GM23338 (cell line): ENCODE measurements at regions not wholly inside any gene's neighbourhood (a gene's known extent, or its start where the extent isn't known, plus 50 kb on each side); places are given as distances from the start of the nearest gene placed in this dataset.
"Not testable (repeated sequence)": the region's sequence is repeated elsewhere in the genome, so short reads cannot be mapped to it uniquely, and the experiment has no call there.

Experiments
- CREB1 ChIP-seq: fragments of 250-450 bp; sonication (Bioruptor Pico); IDR thresholded peaks from 2 replicates; pipeline ENCODE4 v1.5.0; 2020; ENCODE audit warnings: low read depth, mild to moderate bottlenecking, moderate library complexity
- CTCF ChIP-seq, 2 experiments: fragments of 200-600 bp in 1 of 2; sonication (generic) in 1 of 2; conservative IDR thresholded peaks; 2 replicates each; pipeline versions ENCODE4 v1.5.1 to v1.6.1; 2016 to 2017; ENCODE audit warnings: antibody characterized with exemption in 2 of 2, low read depth in 2 of 2, mild to moderate bottlenecking in 2 of 2, moderate library complexity in 1 of 2
- EZH2 ChIP-seq: fragments of 200-600 bp; sonication (generic); IDR thresholded peaks from one replicate; pipeline ENCODE4 v1.8.0; 2017; ENCODE audit warnings: antibody characterized with exemption, mild to moderate bottlenecking, low read depth; ENCODE audit not compliant: unreplicated experiment
- EZH2phosphoT487 ChIP-seq: fragments of 200-600 bp; sonication (generic); IDR thresholded peaks from one replicate; pipeline ENCODE4 v1.8.1; 2018; ENCODE audit warnings: antibody characterized with exemption; ENCODE audit not compliant: unreplicated experiment
- JUNB ChIP-seq: IDR thresholded peaks from one replicate; pipeline ENCODE4 v1.6.1; 2016; ENCODE audit warnings: antibody characterized with exemption; ENCODE audit not compliant: unreplicated experiment
- NANOG ChIP-seq: IDR thresholded peaks from 2 replicates; pipeline ENCODE4 v1.6.1; 2016; ENCODE audit warnings: antibody characterized with exemption, borderline replicate concordance
- POLR2AphosphoS5 ChIP-seq: IDR thresholded peaks from 2 replicates; pipeline ENCODE4 v1.6.1; 2016; ENCODE audit warnings: antibody characterized with exemption, low read depth
- STAT1 ChIP-seq: IDR thresholded peaks from one replicate; pipeline ENCODE4 v1.6.1; 2016; ENCODE audit warnings: antibody characterized with exemption; ENCODE audit not compliant: unreplicated experiment
- ZNF114 ChIP-seq: fragments of 250-450 bp; sonication (Bioruptor Pico); IDR thresholded peaks from 2 replicates; pipeline ENCODE4 v1.5.0; 2020; ENCODE audit warnings: mild to moderate bottlenecking, moderate library complexity
- ZNF331 ChIP-seq: fragments of 250-450 bp; sonication (Bioruptor Pico); IDR thresholded peaks from 2 replicates; pipeline ENCODE4 v1.5.0; 2020; ENCODE audit warnings: low read depth, mild to moderate bottlenecking, moderate library complexity
- ZNF462 ChIP-seq: fragments of 250-450 bp; sonication (Bioruptor Pico); IDR thresholded peaks from 2 replicates; pipeline ENCODE4 v1.5.0; 2020; ENCODE audit warnings: mild to moderate bottlenecking, moderate library complexity
- TF ChIP-seq, protein P1 (sequence below): IDR thresholded peaks from one replicate; pipeline ENCODE4 v1.6.1; 2018; ENCODE audit warnings: antibody characterized with exemption; ENCODE audit not compliant: unreplicated experiment
- TF ChIP-seq, protein P2 (sequence below): IDR thresholded peaks from 2 replicates; pipeline ENCODE4 v1.6.1; 2016; ENCODE audit warnings: antibody characterized with exemption

DNA sequence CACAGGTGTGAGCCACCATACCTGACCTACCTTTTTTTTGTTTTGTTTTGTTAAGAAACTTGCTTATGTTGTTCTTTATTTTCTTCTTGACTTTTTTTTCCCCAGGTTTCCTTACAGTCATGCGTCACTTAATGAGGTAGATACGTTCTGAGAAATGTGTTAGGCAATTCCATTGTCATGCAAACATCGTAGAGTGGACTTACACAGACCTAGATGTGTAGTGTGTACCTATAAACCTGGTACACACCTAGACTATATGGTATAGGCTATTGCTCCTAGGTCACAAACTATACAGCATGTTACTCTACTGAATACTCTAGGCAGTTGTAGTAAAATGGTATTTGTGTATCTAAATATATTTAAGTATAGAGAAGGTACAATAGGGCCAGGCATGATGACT lies 448.6 kb downstream of the SPATA31D1 start:
- not testable (repeated sequence) for TF ChIP-seq CTCF (conservative IDR thresholded peaks at IDR 0.05; ENCODE audit: low read depth in 2 of 2); JUNB; EZH2phosphoT487; EZH2; NANOG; POLR2AphosphoS5; STAT1; CREB1 (CRISPR knock-in tag); ZNF114 (CRISPR knock-in tag); ZNF331 (CRISPR knock-in tag); ZNF462
- TF ChIP-seq, protein P1, sequence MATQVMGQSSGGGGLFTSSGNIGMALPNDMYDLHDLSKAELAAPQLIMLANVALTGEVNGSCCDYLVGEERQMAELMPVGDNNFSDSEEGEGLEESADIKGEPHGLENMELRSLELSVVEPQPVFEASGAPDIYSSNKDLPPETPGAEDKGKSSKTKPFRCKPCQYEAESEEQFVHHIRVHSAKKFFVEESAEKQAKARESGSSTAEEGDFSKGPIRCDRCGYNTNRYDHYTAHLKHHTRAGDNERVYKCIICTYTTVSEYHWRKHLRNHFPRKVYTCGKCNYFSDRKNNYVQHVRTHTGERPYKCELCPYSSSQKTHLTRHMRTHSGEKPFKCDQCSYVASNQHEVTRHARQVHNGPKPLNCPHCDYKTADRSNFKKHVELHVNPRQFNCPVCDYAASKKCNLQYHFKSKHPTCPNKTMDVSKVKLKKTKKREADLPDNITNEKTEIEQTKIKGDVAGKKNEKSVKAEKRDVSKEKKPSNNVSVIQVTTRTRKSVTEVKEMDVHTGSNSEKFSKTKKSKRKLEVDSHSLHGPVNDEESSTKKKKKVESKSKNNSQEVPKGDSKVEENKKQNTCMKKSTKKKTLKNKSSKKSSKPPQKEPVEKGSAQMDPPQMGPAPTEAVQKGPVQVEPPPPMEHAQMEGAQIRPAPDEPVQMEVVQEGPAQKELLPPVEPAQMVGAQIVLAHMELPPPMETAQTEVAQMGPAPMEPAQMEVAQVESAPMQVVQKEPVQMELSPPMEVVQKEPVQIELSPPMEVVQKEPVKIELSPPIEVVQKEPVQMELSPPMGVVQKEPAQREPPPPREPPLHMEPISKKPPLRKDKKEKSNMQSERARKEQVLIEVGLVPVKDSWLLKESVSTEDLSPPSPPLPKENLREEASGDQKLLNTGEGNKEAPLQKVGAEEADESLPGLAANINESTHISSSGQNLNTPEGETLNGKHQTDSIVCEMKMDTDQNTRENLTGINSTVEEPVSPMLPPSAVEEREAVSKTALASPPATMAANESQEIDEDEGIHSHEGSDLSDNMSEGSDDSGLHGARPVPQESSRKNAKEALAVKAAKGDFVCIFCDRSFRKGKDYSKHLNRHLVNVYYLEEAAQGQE: not testable (repeated sequence)
- TF ChIP-seq, protein P2, sequence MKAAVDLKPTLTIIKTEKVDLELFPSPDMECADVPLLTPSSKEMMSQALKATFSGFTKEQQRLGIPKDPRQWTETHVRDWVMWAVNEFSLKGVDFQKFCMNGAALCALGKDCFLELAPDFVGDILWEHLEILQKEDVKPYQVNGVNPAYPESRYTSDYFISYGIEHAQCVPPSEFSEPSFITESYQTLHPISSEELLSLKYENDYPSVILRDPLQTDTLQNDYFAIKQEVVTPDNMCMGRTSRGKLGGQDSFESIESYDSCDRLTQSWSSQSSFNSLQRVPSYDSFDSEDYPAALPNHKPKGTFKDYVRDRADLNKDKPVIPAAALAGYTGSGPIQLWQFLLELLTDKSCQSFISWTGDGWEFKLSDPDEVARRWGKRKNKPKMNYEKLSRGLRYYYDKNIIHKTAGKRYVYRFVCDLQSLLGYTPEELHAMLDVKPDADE: not testable (repeated sequence)
